ENCODE measurements at regions not wholly inside any gene's neighbourhood (a gene's known extent, or its start where the extent isn't known, plus 50 kb on each side); places are given as distances from the start of the nearest gene placed in this dataset.

DNA sequence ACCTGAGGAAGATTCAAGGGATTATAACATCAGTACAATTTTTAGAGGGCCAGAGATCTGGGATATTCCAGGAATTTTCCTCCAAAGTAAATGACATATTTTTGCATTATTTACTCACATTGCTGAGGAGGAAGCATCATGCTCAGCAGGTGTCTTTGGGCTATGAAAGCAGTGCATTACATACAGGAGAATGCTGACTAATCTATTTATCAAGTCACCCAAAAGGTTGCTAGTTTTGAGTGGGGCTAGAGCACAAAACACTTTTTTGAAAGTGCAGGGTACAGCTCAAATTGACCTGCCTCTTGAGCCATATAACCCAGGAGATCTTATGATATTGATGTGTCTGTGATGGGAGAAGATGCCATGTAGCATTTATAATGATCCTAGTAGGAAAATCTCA is 603.1 kb downstream of the POM121L12 start:
- Histone ChIP-seq H2AFZ (no peak overlapping the region), H3K9ac (no peak overlapping the region), H4K20me1 (ENCODE audit: insufficient read depth) (no peaks in the 10 kb centered on the region), H3K4me3 (no peak overlapping the region), H3K9me3 (ENCODE audit: low read depth) (no peaks in the 10 kb centered on the region), H3K9me2 (ENCODE audit: insufficient read depth) (no peaks in the 10 kb centered on the region), H3K4me1 (ENCODE audit: insufficient read depth) (no peaks in the 10 kb centered on the region), H3K36me3 (ENCODE audit: low read depth) (no peaks in the 10 kb centered on the region), H3K79me2 (ENCODE audit: insufficient read depth) (no peaks in the 10 kb centered on the region), H3K27ac (no peak overlapping the region), H3K27me3 (replicated peaks; ENCODE audit: insufficient read depth) (no peaks in the 10 kb centered on the region), H3F3A (ENCODE audit: insufficient read depth) (no peaks in the 10 kb centered on the region), H3K4me2 (ENCODE audit: unreplicated experiment) (no peak overlapping the region)
- no peak for DNase-seq
- TF ChIP-seq EZH2 (IDR thresholded peaks at IDR 0.05; ENCODE audit: insufficient read depth, poor library complexity, severe bottlenecking) (no peak), EZH2phosphoT487 (IDR thresholded peaks at IDR 0.05; ENCODE audit: insufficient read depth, low read depth) (no peak)
- in situ Hi-C loops (cut with MboI): no loop called here

GRCh38 chr7:53641091-53641490 is 605.7 kb downstream of the POM121L12 start:
- in situ Hi-C loops (cut with MboI): no loop called here
- DNase-seq: no peak
- Histone ChIP-seq H4K20me1 (ENCODE audit: insufficient read depth) (no peaks in the 10 kb centered on the region), H3K27me3 (replicated peaks; ENCODE audit: insufficient read depth) (no peaks in the 10 kb centered on the region), H3K9me3 (ENCODE audit: low read depth) (no peaks in the 10 kb centered on the region), H3K27ac (no peak overlapping the region), H2AFZ (no peak overlapping the region), H3K9ac (no peak overlapping the region), H3K4me2 (ENCODE audit: unreplicated experiment) (no peak overlapping the region), H3K9me2 (ENCODE audit: insufficient read depth) (no peaks in the 10 kb centered on the region), H3F3A (ENCODE audit: insufficient read depth) (no peaks in the 10 kb centered on the region), H3K36me3 (ENCODE audit: low read depth) (no peaks in the 10 kb centered on the region), H3K79me2 (ENCODE audit: insufficient read depth) (no peaks in the 10 kb centered on the region), H3K4me1 (ENCODE audit: insufficient read depth) (no peaks in the 10 kb centered on the region), H3K4me3 (no peak overlapping the region)
- TF ChIP-seq EZH2phosphoT487 (IDR thresholded peaks at IDR 0.05; ENCODE audit: insufficient read depth, low read depth) (no peak), EZH2 (IDR thresholded peaks at IDR 0.05; ENCODE audit: insufficient read depth, poor library complexity, severe bottlenecking) (no peak)

- Histone ChIP-seq H3K9ac (no peak overlapping the region), H2AFZ (no peak overlapping the region), H3K36me3 (ENCODE audit: low read depth) (no peaks in the 10 kb centered on the region), H4K20me1 (ENCODE audit: insufficient read depth) (no peaks in the 10 kb centered on the region), H3F3A (ENCODE audit: insufficient read depth) (no peaks in the 10 kb centered on the region), H3K27me3 (replicated peaks; ENCODE audit: insufficient read depth) (no peaks in the 10 kb centered on the region), H3K9me3 (ENCODE audit: low read depth) (no peaks in the 10 kb centered on the region), H3K4me2 (ENCODE audit: unreplicated experiment) (no peak overlapping the region), H3K4me3 (no peak overlapping the region), H3K27ac (no peak overlapping the region), H3K4me1 (ENCODE audit: insufficient read depth) (no peaks in the 10 kb centered on the region), H3K9me2 (ENCODE audit: insufficient read depth) (no peaks in the 10 kb centered on the region), H3K79me2 (ENCODE audit: insufficient read depth) (no peaks in the 10 kb centered on the region)
- no peak for DNase-seq
- WGBS, 2 experiments (ENCODE audit: low coverage in 1 of 2, low lambda C conversion rate in 2 of 2, missing lambda C conversion rate in 2 of 2): 20 to 26% methylated on average over 4 of the region's 4 CpGs
- TF ChIP-seq EZH2phosphoT487 (IDR thresholded peaks at IDR 0.05; ENCODE audit: insufficient read depth, low read depth): no peak
- TF ChIP-seq EZH2 (IDR thresholded peaks at IDR 0.05; ENCODE audit: insufficient read depth, poor library complexity, severe bottlenecking): no peak
- in situ Hi-C loops (cut with MboI): no loop called here
Observed at GRCh38 chr7:53642361-53642760, 606.9 kb downstream of the POM121L12 start.

- Histone ChIP-seq H3K36me3 (ENCODE audit: low read depth) (no peaks in the 10 kb centered on the region), H3K9me2 (ENCODE audit: insufficient read depth) (no peaks in the 10 kb centered on the region), H2AFZ (no peak overlapping the region), H3F3A (ENCODE audit: insufficient read depth) (no peaks in the 10 kb centered on the region), H3K79me2 (ENCODE audit: insufficient read depth) (no peaks in the 10 kb centered on the region), H3K9me3 (ENCODE audit: low read depth) (no peaks in the 10 kb centered on the region), H4K20me1 (ENCODE audit: insufficient read depth) (no peaks in the 10 kb centered on the region), H3K27ac (no peak overlapping the region), H3K4me1 (ENCODE audit: insufficient read depth) (no peaks in the 10 kb centered on the region), H3K27me3 (replicated peaks; ENCODE audit: insufficient read depth) (no peaks in the 10 kb centered on the region), H3K4me3 (no peak overlapping the region), H3K4me2 (ENCODE audit: unreplicated experiment) (no peak overlapping the region), H3K9ac (no peak overlapping the region)
- no peak for DNase-seq
- TF ChIP-seq EZH2phosphoT487 (IDR thresholded peaks at IDR 0.05; ENCODE audit: insufficient read depth, low read depth): no peak
- no peak for TF ChIP-seq EZH2 (IDR thresholded peaks at IDR 0.05; ENCODE audit: insufficient read depth, poor library complexity, severe bottlenecking)
- in situ Hi-C loops (cut with MboI): no loop called here
- WGBS, 2 experiments (ENCODE audit: low coverage in 1 of 2, low lambda C conversion rate in 2 of 2, missing lambda C conversion rate in 2 of 2): 8 to 14% methylated on average over 2 of the region's 2 CpGs
Observed at GRCh38 chr7:53642866-53643265, 607.4 kb downstream of the POM121L12 start.

GRCh38 chr7:53656881-53657280 is 621.4 kb downstream of the POM121L12 start:
- WGBS, 2 experiments (ENCODE audit: low coverage in 1 of 2, low lambda C conversion rate in 2 of 2, missing lambda C conversion rate in 2 of 2): 3 to 6% methylated on average over 1 of the region's 1 CpG
- no peak overlapping the region for H3K4me2 ChIP-seq (ENCODE audit: unreplicated experiment)
- no peaks in the 10 kb centered on the region for H3K27me3 ChIP-seq (replicated peaks; ENCODE audit: insufficient read depth)
- no peak overlapping the region for H3K4me3 ChIP-seq
- H4K20me1 ChIP-seq (ENCODE audit: insufficient read depth): no peaks in the 10 kb centered on the region
- no peaks in the 10 kb centered on the region for H3F3A ChIP-seq (ENCODE audit: insufficient read depth)
- no peaks in the 10 kb centered on the region for H3K4me1 ChIP-seq (ENCODE audit: insufficient read depth)
- H3K9ac ChIP-seq: no peak overlapping the region
- H3K27ac ChIP-seq: no peak overlapping the region
- DNase-seq: no peak
- H3K36me3 ChIP-seq (ENCODE audit: low read depth): no peaks in the 10 kb centered on the region
- H3K9me2 ChIP-seq (ENCODE audit: insufficient read depth): no peaks in the 10 kb centered on the region
- in situ Hi-C loops (cut with MboI): no loop called here
- H2AFZ ChIP-seq: no peak overlapping the region
- TF ChIP-seq EZH2 (IDR thresholded peaks at IDR 0.05; ENCODE audit: insufficient read depth, poor library complexity, severe bottlenecking) (no peak), EZH2phosphoT487 (IDR thresholded peaks at IDR 0.05; ENCODE audit: insufficient read depth, low read depth) (no peak)
- no peaks in the 10 kb centered on the region for H3K79me2 ChIP-seq (ENCODE audit: insufficient read depth)
- no peaks in the 10 kb centered on the region for H3K9me3 ChIP-seq (ENCODE audit: low read depth)
